Ovary (tissue), 1 donor: ENCODE measurements at regions not wholly inside any gene's neighbourhood (a gene's known extent, or its start where the extent isn't known, plus 50 kb on each side); places are given as distances from the start of the nearest gene placed in this dataset.

ENCODE experiments used
- EP300 ChIP-seq: sonication (generic); formaldehyde crosslinking; IDR thresholded peaks from one replicate; pipeline ENCODE4 v1.6.1; 2017; ENCODE audit warnings: antibody characterized with exemption
- POLR2A ChIP-seq: fragments of 450-650 bp; IDR thresholded peaks from one replicate; pipeline ENCODE4 v1.6.1; 2017; ENCODE audit warnings: antibody characterized with exemption, mild to moderate bottlenecking, moderate library complexity

DNA sequence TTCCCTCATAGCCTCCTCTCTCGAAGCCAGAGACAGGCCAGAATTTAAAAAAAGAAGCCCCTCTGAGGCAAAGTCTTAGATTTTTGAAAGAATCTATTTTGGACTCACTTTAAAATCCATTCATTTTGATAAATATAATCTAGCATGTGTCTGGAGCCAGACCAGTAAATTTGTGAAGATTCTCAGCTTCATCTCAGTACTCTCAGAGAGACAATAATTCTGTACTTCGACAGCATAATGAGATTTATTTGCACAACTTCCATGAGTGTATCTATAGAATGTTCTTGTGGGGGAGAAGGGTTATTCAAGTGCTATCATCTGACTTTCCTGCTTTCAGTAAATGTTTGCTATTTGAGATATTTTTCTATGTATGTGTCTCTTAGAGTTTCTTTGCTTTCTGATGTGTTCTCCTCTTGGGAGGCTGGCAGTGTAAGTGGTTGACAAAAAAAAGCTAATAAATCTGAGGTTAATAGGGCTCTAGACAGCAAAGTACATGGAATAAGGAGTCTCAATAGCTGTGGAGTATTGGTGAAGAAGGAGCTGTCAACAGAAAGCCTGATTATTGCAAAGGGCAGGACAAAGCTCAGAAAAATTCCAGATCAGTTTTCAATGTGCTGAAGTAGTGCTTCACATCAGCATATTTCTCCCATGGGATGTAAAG is 223.0 kb downstream of the PTBP2 start:
- TF ChIP-seq POLR2A: no peak
- no peak for TF ChIP-seq EP300
